ENCODE measurements at regions not wholly inside any gene's neighbourhood (a gene's known extent, or its start where the extent isn't known, plus 50 kb on each side); places are given as distances from the start of the nearest gene placed in this dataset.

GRCh38 chr12:67211494-67211893, 57.7 kb upstream of the CAND1 start:
- Mint-ChIP-seq H3K4me1 (no peaks in the 10 kb centered on the region), H3K4me3 (no peak overlapping the region), H3K27me3 (ENCODE audit: low read depth) (no peaks in the 10 kb centered on the region), H3K27ac (no peak overlapping the region), H3K36me3 (ENCODE audit: insufficient read depth in 1 of 3, low read depth in 3 of 3) (no peaks in the 10 kb centered on the region), H3K9me3 (no peaks in the 10 kb centered on the region)
- no peak overlapping the region for H2BK15ac ChIP-seq (ENCODE audit: low read depth, low read length)
- H3K4ac ChIP-seq (ENCODE audit: low read depth, low read length), result no peak overlapping the region
- no peak overlapping the region for H2BK20ac ChIP-seq (ENCODE audit: low read depth, low read length, poor library complexity, severe bottlenecking)
- H3K18ac ChIP-seq (ENCODE audit: insufficient read length, low read depth, low read length), result no peak overlapping the region
- H3K27me3 ChIP-seq (ENCODE audit: insufficient read depth, low read length), result no peaks in the 10 kb centered on the region
- H2BK120ac ChIP-seq (ENCODE audit: low read depth, low read length, poor library complexity, severe bottlenecking), result no peak overlapping the region
- TF ChIP-seq CTCF (conservative IDR thresholded peaks at IDR 0.05), result no peak
- no peak overlapping the region for H4K5ac ChIP-seq (ENCODE audit: insufficient read length, low read depth, low read length)
- H3K23me2 ChIP-seq (ENCODE audit: insufficient read length, low read depth, low read length, poor library complexity, severe bottlenecking), result no peaks in the 10 kb centered on the region
- H3K4me1 ChIP-seq (ENCODE audit: insufficient read depth, low read length), result no peaks in the 10 kb centered on the region
- H4K91ac ChIP-seq (ENCODE audit: insufficient read length, low read depth, low read length), result no peak overlapping the region
- DNase-seq, result no peak
- H3K79me1 ChIP-seq (ENCODE audit: insufficient read depth, low read depth, low read length, poor library complexity, severe bottlenecking), result no peaks in the 10 kb centered on the region
- no peak overlapping the region for H2BK5ac ChIP-seq (ENCODE audit: insufficient read length, low read length)
- H2BK12ac ChIP-seq (ENCODE audit: insufficient read length, low read depth, low read length), result no peak overlapping the region
- no CpG with 5 or more reads among the region's 2 CpGs for WGBS (ENCODE audit: extremely low coverage, insufficient read length, low lambda C conversion rate)
- no peaks in the 10 kb centered on the region for H3K79me2 ChIP-seq (ENCODE audit: insufficient read depth, low read length)
- H3K9me3 ChIP-seq (ENCODE audit: control insufficient read depth, low read depth, low read length), result no peaks in the 10 kb centered on the region
- H4K20me1 ChIP-seq (ENCODE audit: control insufficient read depth, insufficient read depth, insufficient read length), result no peaks in the 10 kb centered on the region
- no peak overlapping the region for H3K14ac ChIP-seq (ENCODE audit: insufficient read depth, low read length)
- H4K8ac ChIP-seq (replicated peaks; ENCODE audit: insufficient read length, low read depth, low read length), result no peak overlapping the region
- H3T11ph ChIP-seq (ENCODE audit: low read length), result no peak overlapping the region
- H3K9ac ChIP-seq (ENCODE audit: extremely low read depth, insufficient read length, low read length), result no peak overlapping the region
- no peak overlapping the region for H3K4me2 ChIP-seq (ENCODE audit: insufficient read depth, insufficient read length, low read length)
- no peak overlapping the region for H2AK5ac ChIP-seq (ENCODE audit: insufficient read length, low read length)
- no peak overlapping the region for H3K27ac ChIP-seq (ENCODE audit: insufficient read length, low read depth, low read length)
- no peak overlapping the region for H3K56ac ChIP-seq (ENCODE audit: insufficient read length, low read depth, low read length)
- no peak overlapping the region for H2AFZ ChIP-seq (ENCODE audit: low read length)
- H3K23ac ChIP-seq (ENCODE audit: insufficient read length, low read depth, low read length), result no peak overlapping the region
